ENCODE measurements at regions not wholly inside any gene's neighbourhood (a gene's known extent, or its start where the extent isn't known, plus 50 kb on each side); places are given as distances from the start of the nearest gene placed in this dataset.
A peak's percentile ranks its signal among the peaks of the same experiment; 100 is the strongest.

DNA sequence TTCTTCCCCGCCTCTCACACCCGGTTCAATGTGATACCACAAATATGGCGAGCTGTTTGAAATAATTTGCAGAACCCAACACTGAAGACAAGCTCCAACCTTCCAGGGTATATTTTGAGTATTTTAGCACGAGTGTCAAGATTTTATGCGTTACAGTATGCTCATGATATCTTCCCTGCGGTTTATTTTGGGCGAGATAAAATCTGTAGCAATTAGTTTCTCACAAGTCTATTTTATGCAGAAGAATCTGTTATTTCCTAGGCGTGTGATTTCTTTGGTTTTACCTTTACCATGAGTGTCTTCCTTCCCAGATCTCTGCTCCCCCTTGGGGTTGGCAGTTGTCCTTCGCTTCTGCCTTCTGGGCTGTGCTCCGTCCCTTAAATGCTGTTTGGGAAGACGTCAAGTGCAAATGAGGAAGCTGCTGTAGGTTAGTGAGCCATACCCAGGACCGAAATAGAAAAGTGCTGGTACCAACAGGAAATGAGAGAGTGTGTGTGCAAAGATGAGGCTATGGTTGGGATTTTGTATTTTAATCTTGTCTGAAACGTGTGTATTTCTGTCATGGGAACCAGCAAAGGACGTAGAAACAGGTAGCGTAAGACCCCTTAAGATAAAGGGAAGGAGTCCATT lies 299.8 kb downstream of the KLF6 start:
- in situ Hi-C loops (cut with HindIII; ENCODE audit: low pct_unique_long_range_greater_than_20kb, low sequenced_read_pairs), result no loop called here
- no peak for DNase-seq (ENCODE audit: low read depth)

GRCh38 chr10:3484306-3485056 lies 300.5 kb downstream of the KLF6 start:
- in situ Hi-C loops (cut with HindIII; ENCODE audit: low pct_unique_long_range_greater_than_20kb, low sequenced_read_pairs), result no loop called here
- DNase-seq (ENCODE audit: low read depth), result no peak

DNA sequence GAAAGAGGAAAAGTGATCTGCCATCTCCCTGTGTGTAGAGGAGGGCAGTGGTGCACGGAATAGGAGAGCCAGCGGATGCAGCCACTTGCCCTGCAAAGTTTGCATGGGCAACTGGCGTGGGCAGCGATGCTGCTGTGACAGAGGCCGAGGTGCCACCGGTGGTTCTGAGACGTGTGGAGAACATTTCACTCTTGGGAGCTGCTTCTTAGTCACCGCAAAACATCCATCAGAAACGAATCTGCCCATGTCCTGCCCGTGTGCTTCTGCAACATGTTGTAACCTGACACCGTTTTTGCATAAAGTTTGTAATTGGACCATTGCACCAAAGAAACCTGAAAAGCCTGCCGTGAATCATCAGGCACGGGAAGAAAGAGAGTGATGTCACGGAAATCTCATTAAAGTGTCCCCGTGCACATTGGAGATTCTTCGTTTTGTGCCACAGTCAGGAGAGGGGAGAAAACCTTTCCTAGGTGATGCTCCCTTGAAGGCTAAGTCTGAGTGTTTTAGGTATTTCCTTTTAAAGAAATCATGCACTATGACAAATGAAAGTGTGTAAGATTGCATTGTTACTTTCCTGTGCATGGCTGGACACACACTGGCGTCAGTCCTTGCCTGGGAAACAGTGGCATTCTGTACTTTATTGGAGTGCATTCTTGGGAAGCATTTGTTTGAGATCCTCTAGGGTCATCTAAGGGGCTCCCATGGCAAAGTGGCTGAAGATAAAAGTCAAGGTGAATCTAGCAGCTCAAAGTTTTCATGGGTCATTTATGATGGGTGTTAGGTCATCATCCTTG lies 302.6 kb downstream of the KLF6 start:
- in situ Hi-C loops (cut with HindIII; ENCODE audit: low pct_unique_long_range_greater_than_20kb, low sequenced_read_pairs), result no loop called here
- peak; percentile 99 for DNase-seq (ENCODE audit: low read depth)

DNA sequence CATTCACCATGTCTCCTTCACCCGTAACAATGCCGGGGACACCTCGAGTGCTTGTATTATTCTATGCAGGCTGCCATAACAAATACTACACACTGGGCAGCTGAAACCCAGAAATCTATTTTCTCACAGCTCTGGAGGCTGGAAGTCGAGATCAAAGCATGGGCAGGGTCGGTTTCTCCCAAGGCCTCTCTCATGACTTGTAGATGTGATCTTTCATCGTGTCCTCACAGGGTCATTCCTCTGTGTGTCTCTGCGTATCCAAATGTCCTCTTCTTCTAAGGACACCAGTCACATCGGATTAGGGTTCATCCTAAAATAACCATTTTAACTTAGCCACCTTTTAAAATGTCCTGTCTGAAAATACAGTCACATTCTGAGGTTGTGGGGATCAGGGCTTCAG lies 303.5 kb downstream of the KLF6 start:
- no peak for DNase-seq (ENCODE audit: low read depth)
- in situ Hi-C loops (cut with HindIII; ENCODE audit: low pct_unique_long_range_greater_than_20kb, low sequenced_read_pairs), result no loop called here

GRCh38 chr10:3480990-3481315 lies 304.1 kb downstream of the KLF6 start:
- DNase-seq (ENCODE audit: low read depth), result no peak
- in situ Hi-C loops (cut with HindIII; ENCODE audit: low pct_unique_long_range_greater_than_20kb, low sequenced_read_pairs), result no loop called here

GRCh38 chr10:3480281-3480989 lies 304.6 kb downstream of the KLF6 start:
- DNase-seq (ENCODE audit: low read depth), result no peak
- in situ Hi-C loops (cut with HindIII; ENCODE audit: low pct_unique_long_range_greater_than_20kb, low sequenced_read_pairs), result no loop called here

- DNase-seq (ENCODE audit: low read depth), result no peak
- in situ Hi-C loops (cut with HindIII; ENCODE audit: low pct_unique_long_range_greater_than_20kb, low sequenced_read_pairs), result no loop called here
Observed at GRCh38 chr10:3478632-3479240, 306.2 kb upstream of the PITRM1 start.

DNA sequence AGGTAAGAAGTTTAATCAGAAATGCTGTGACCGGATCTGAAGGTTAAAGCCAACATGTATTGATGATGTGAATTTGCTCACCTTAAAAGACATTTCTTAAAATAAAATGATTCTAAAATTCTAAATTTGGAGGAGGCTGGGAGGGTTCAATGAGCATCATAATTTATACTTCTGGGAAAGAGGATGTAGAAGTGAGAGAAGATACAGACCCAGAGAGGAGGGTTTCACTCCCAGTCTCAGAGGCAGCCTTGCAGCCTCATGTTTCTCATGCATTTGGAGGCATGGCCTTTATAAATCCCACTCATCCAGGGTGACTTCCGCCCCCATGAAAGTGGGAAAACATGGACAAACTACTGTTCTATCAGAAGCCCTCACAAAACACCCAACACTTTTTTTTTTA lies 305.6 kb upstream of the PITRM1 start:
- in situ Hi-C loops (cut with HindIII; ENCODE audit: low pct_unique_long_range_greater_than_20kb, low sequenced_read_pairs), result no loop called here
- DNase-seq (ENCODE audit: low read depth), result no peak

GRCh38 chr10:3477683-3478082 lies 305.1 kb upstream of the PITRM1 start:
- in situ Hi-C loops (cut with HindIII; ENCODE audit: low pct_unique_long_range_greater_than_20kb, low sequenced_read_pairs), result no loop called here
- no peak for DNase-seq (ENCODE audit: low read depth)

- in situ Hi-C loops (cut with HindIII; ENCODE audit: low pct_unique_long_range_greater_than_20kb, low sequenced_read_pairs), result no loop called here
- peak; percentile 58 for DNase-seq (ENCODE audit: low read depth)
Observed at GRCh38 chr10:3476640-3477448, 304.3 kb upstream of the PITRM1 start.

DNA sequence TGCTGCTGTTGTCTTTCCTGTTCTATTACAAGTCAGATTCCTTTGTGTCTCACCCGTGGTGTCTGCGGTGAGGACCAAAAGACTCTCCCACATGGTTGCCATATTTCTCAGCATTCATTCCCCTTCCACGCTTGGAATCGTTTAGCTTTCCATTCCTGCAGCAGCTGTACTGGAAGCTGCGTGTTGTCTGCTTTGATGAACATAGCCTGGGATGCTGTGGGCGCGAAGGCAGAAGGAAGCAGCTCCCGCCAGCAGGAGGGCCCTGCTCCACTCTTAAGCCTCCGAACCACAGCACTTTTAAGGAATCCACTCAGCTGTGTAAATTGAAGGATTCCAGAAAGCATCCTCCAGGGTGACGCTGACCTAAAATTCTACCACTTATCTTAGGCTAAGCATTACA lies 303.6 kb upstream of the PITRM1 start:
- no peak for DNase-seq (ENCODE audit: low read depth)
- in situ Hi-C loops (cut with HindIII; ENCODE audit: low pct_unique_long_range_greater_than_20kb, low sequenced_read_pairs), result no loop called here

DNA sequence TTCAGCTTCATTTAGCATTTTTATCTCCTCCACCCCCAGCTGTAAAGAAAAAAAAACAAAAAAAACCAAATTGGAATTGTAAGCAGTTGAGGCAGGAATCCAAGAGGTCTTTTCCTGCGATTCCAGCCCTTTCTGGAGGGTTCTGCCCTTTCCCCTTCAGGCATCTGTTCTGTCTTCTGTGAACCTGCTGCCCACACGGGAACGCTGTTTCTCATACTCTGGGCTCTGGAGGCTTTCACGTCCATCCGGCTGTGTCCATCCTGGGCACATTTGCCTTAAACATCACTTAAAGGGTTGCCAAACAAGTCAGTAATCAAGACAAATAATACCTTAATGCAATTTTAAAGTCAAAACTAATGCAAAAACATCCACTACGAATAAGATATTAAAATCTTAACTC lies 302.8 kb upstream of the PITRM1 start:
- DNase-seq (ENCODE audit: low read depth), result no peak
- in situ Hi-C loops (cut with HindIII; ENCODE audit: low pct_unique_long_range_greater_than_20kb, low sequenced_read_pairs), result no loop called here

GRCh38 chr10:3474266-3474665 lies 301.7 kb upstream of the PITRM1 start:
- no peak for DNase-seq (ENCODE audit: low read depth)
- in situ Hi-C loops (cut with HindIII; ENCODE audit: low pct_unique_long_range_greater_than_20kb, low sequenced_read_pairs), result no loop called here

GRCh38 chr10:3473271-3473670 lies 300.7 kb upstream of the PITRM1 start:
- in situ Hi-C loops (cut with HindIII; ENCODE audit: low pct_unique_long_range_greater_than_20kb, low sequenced_read_pairs), result no loop called here
- DNase-seq (ENCODE audit: low read depth), result no peak

- in situ Hi-C loops (cut with HindIII; ENCODE audit: low pct_unique_long_range_greater_than_20kb, low sequenced_read_pairs), result no loop called here
- peak; percentile 87 for DNase-seq (ENCODE audit: low read depth)
Observed at GRCh38 chr10:3472287-3473051, 299.9 kb upstream of the PITRM1 start.

- no peak for DNase-seq (ENCODE audit: low read depth)
- in situ Hi-C loops (cut with HindIII; ENCODE audit: low pct_unique_long_range_greater_than_20kb, low sequenced_read_pairs), result no loop called here
Observed at GRCh38 chr10:3471927-3472286, 299.3 kb upstream of the PITRM1 start.

GRCh38 chr10:3471472-3471871 lies 298.9 kb upstream of the PITRM1 start:
- in situ Hi-C loops (cut with HindIII; ENCODE audit: low pct_unique_long_range_greater_than_20kb, low sequenced_read_pairs), result no loop called here

More at GRCh38 chr10:3471472-3471871, 298.9 kb upstream of the PITRM1 start:
- no peak for DNase-seq (ENCODE audit: low read depth)

Measured in Caki2 (cell line).